GM19395 (cell line): ENCODE measurements at regions not wholly inside any gene's neighbourhood (a gene's known extent, or its start where the extent isn't known, plus 50 kb on each side); places are given as distances from the start of the nearest gene placed in this dataset.

Experiments used
- ATAC-seq: cut with Tn5 transposase; IDR thresholded peaks from one replicate; pipeline ENCODE4 v1.9.1; 2021; ENCODE audit warnings: mild to moderate bottlenecking, moderate library complexity; ENCODE audit not compliant: unreplicated experiment

GRCh38 chr11:104462341-104462740 lies 298.4 kb upstream of the PDGFD start:
- ATAC-seq: no peak

- ATAC-seq: no peak
Observed at GRCh38 chr11:104451197-104451893, 287.4 kb upstream of the PDGFD start.

GRCh38 chr11:104443387-104443786 lies 279.4 kb upstream of the PDGFD start:
- ATAC-seq: no peak

GRCh38 chr11:104442321-104442720 lies 278.4 kb upstream of the PDGFD start:
- no peak for ATAC-seq

- no peak for ATAC-seq
Observed at GRCh38 chr11:104435494-104435893, 271.5 kb upstream of the PDGFD start.

GRCh38 chr11:104433751-104434150 lies 269.8 kb upstream of the PDGFD start:
- no peak for ATAC-seq

- no peak for ATAC-seq
Observed at GRCh38 chr11:104432981-104433380, 269.0 kb upstream of the PDGFD start.

GRCh38 chr11:104432526-104432925 lies 268.6 kb upstream of the PDGFD start:
- ATAC-seq: no peak

GRCh38 chr11:104422324-104422944 lies 258.5 kb upstream of the PDGFD start:
- ATAC-seq: no peak

GRCh38 chr11:104410336-104410735 lies 246.4 kb upstream of the PDGFD start:
- no peak for ATAC-seq

GRCh38 chr11:104408630-104409029 lies 244.7 kb upstream of the PDGFD start:
- ATAC-seq: no peak

- no peak for ATAC-seq
Observed at GRCh38 chr11:104405277-104405676, 241.3 kb upstream of the PDGFD start.

- ATAC-seq: no peak
Observed at GRCh38 chr11:104404231-104405175, 240.6 kb upstream of the PDGFD start.

GRCh38 chr11:104402812-104403521 lies 239.0 kb upstream of the PDGFD start:
- ATAC-seq: no peak

GRCh38 chr11:104394508-104394907 lies 230.6 kb upstream of the PDGFD start:
- ATAC-seq: no peak

- ATAC-seq: no peak
Observed at GRCh38 chr11:104390651-104391050, 226.7 kb upstream of the PDGFD start.

- no peak for ATAC-seq
Observed at GRCh38 chr11:104385884-104386283, 221.9 kb upstream of the PDGFD start.

- ATAC-seq: no peak
Observed at GRCh38 chr11:104380358-104380757, 216.4 kb upstream of the PDGFD start.

- no peak for ATAC-seq
Observed at GRCh38 chr11:104372111-104372510, 208.2 kb upstream of the PDGFD start.

- ATAC-seq: no peak
Observed at GRCh38 chr11:104370478-104370877, 206.5 kb upstream of the PDGFD start.

- ATAC-seq: no peak
Observed at GRCh38 chr11:104369761-104370160, 205.8 kb upstream of the PDGFD start.
